Body of pancreas (tissue), 4 donors: ENCODE measurements at regions not wholly inside any gene's neighbourhood (a gene's known extent, or its start where the extent isn't known, plus 50 kb on each side); places are given as distances from the start of the nearest gene placed in this dataset.

Source experiments
- ATAC-seq: fragments of 150-250 bp; one replicate; pipeline ENCODE4 v1.9.1; 2016
- DNase-seq, 4 donors: peaks; one replicate each; pipeline ENCODE4 v3.0.0-alpha.2; 2019
- H3K27ac ChIP-seq, 4 donors: fragments of 200-600 bp; sonication (generic); 1 replicate in 3 of 4; 2 replicates in 1 of 4; pipeline versions ENCODE4 v1.5.1 to v1.6.1; 2016 to 2019; ENCODE audit warnings: mild to moderate bottlenecking in 1 of 4, mixed read lengths in 1 of 4, moderate library complexity in 1 of 4
- H3K27me3 ChIP-seq, 2 donors: fragments of 200-600 bp; sonication (generic); one replicate each; pipeline ENCODE4 v1.6.0; 2016; ENCODE audit warnings: mild to moderate bottlenecking in 1 of 2
- H3K36me3 ChIP-seq, 2 donors: fragments of 200-600 bp; sonication (generic); replicated peaks in 1 of 2; 2 replicates each; pipeline ENCODE4 v1.5.1; 2016; ENCODE audit warnings: low read depth in 2 of 2; ENCODE audit not compliant: insufficient read depth in 1 of 2
- H3K4me1 ChIP-seq: fragments of 200-600 bp; sonication (generic); one replicate; pipeline ENCODE4 v1.6.0; 2016
- H3K4me3 ChIP-seq, 2 donors: fragments of 200-600 bp; sonication (generic); 1 replicate in 1 of 2; 2 replicates in 1 of 2; pipeline ENCODE4 v1.5.1; 2016 to 2019
- H3K9me3 ChIP-seq, 3 donors: fragments of 200-600 bp; sonication (generic); 1 replicate in 2 of 3; 2 replicates in 1 of 3; pipeline ENCODE4 v1.5.1; 2016
- CTCF ChIP-seq, 7 experiments: fragments of 450-650 bp in 4 of 7; fragments of 200-600 bp in 3 of 7; sonication (generic) in 3 of 7; IDR thresholded peaks; one replicate each; pipeline ENCODE4 v1.5.1; 2016 to 2019; ENCODE audit warnings: antibody characterized with exemption in 7 of 7
- POLR2A ChIP-seq, 3 donors: fragments of 450-650 bp; IDR thresholded peaks; one replicate each; pipeline ENCODE4 v1.6.1; 2016; ENCODE audit warnings: antibody characterized with exemption in 3 of 3, mild to moderate bottlenecking in 2 of 3
- WGBS, 2 donors: methylation state at CpG; one replicate each; pipeline ENCODE4 v1.1.5; 2017; 5-methylcytosine and 5-hydroxymethylcytosine counted together
- intact Hi-C: fragments of 100-400 bp; cut with DNase I; formaldehyde crosslinking; loops from one replicate; pipeline ENCODE4 v1.15.1; 2023

- WGBS, 2 donors = 82 to 95% methylated on average over 3 of the region's 3 CpGs
- no peaks in the 10 kb centered on the region for H3K27me3 ChIP-seq
- DNase-seq (no peak), ATAC-seq (no peak)
- H3K4me1 ChIP-seq = peaks cover 20% of the 10 kb centered on the region
- intact Hi-C loops = no loop called here
- no peaks in the 10 kb centered on the region for H3K36me3 ChIP-seq
- H3K27ac ChIP-seq = no peak overlapping the region
- H3K9me3 ChIP-seq = no peaks in the 10 kb centered on the region
- H3K4me3 ChIP-seq = no peak overlapping the region
- no peak for TF ChIP-seq CTCF (IDR thresholded peaks at IDR 0.05)
- no peak for TF ChIP-seq POLR2A (IDR thresholded peaks at IDR 0.05)
Measured at GRCh38 chr17:68790492-68790891, 164.7 kb downstream of the ABCA8 start.

GRCh38 chr17:68789203-68789962 lies 165.8 kb downstream of the ABCA8 start:
- no peak for DNase-seq
- 79 to 91% methylated on average over 2 of the region's 2 CpGs for WGBS, 2 donors
- H3K9me3 ChIP-seq = no peaks in the 10 kb centered on the region
- H3K27me3 ChIP-seq = no peaks in the 10 kb centered on the region
- no peak for TF ChIP-seq POLR2A (IDR thresholded peaks at IDR 0.05)
- ATAC-seq = no peak
- no peak overlapping the region for H3K27ac ChIP-seq
- intact Hi-C loops = no loop called here
- no peaks in the 10 kb centered on the region for H3K36me3 ChIP-seq
- H3K4me1 ChIP-seq = peaks cover 10% of the 10 kb centered on the region
- no peak overlapping the region for H3K4me3 ChIP-seq

GRCh38 chr17:68785565-68786486 lies 169.4 kb downstream of the ABCA8 start:
- H3K36me3 ChIP-seq = no peaks in the 10 kb centered on the region
- H3K4me3 ChIP-seq = no peak overlapping the region
- H3K4me1 ChIP-seq = no peaks in the 10 kb centered on the region
- TF ChIP-seq CTCF (IDR thresholded peaks at IDR 0.05) (no peak), POLR2A (IDR thresholded peaks at IDR 0.05) (no peak)
- intact Hi-C loops = no loop called here
- no peaks in the 10 kb centered on the region for H3K9me3 ChIP-seq
- no peak for ATAC-seq
- no peaks in the 10 kb centered on the region for H3K27me3 ChIP-seq
- WGBS, 2 donors = 76 to 79% methylated on average over 7 of the region's 7 CpGs
- DNase-seq = no peak
- H3K27ac ChIP-seq = no peak overlapping the region

- Histone ChIP-seq H3K4me3 (no peak overlapping the region), H3K27me3 (no peaks in the 10 kb centered on the region), H3K27ac (no peak overlapping the region), H3K9me3 (no peaks in the 10 kb centered on the region), H3K4me1 (no peaks in the 10 kb centered on the region), H3K36me3 (no peaks in the 10 kb centered on the region)
- no peak for ATAC-seq
- TF ChIP-seq CTCF (IDR thresholded peaks at IDR 0.05) (no peak), POLR2A (IDR thresholded peaks at IDR 0.05) (no peak)
- WGBS, 2 donors = 50 to 66% methylated on average over 3 of the region's 3 CpGs
- no peak for DNase-seq
- intact Hi-C loops = no loop called here
Measured at GRCh38 chr17:68784431-68784830, 170.8 kb downstream of the ABCA8 start.

GRCh38 chr17:68783861-68784260 lies 171.3 kb downstream of the ABCA8 start:
- TF ChIP-seq CTCF (IDR thresholded peaks at IDR 0.05) = no peak
- TF ChIP-seq POLR2A (IDR thresholded peaks at IDR 0.05) = no peak
- Histone ChIP-seq H3K27me3 (no peaks in the 10 kb centered on the region), H3K4me3 (no peak overlapping the region), H3K9me3 (no peaks in the 10 kb centered on the region), H3K4me1 (no peaks in the 10 kb centered on the region), H3K27ac (no peak overlapping the region), H3K36me3 (no peaks in the 10 kb centered on the region)
- WGBS, 2 donors = 90 to 91% methylated on average over 4 of the region's 4 CpGs
- intact Hi-C loops = no loop called here
- DNase-seq (no peak), ATAC-seq (no peak)
